ENCODE measurements at regions not wholly inside any gene's neighbourhood (a gene's known extent, or its start where the extent isn't known, plus 50 kb on each side); places are given as distances from the start of the nearest gene placed in this dataset.
"Not testable (repeated sequence)": the region's sequence is repeated elsewhere in the genome, so short reads cannot be mapped to it uniquely, and the experiment has no call there.

- no peak for DNase-seq
Observed at GRCh38 chr7:32680259-32681173, 185.2 kb downstream of the AVL9 start.

- no peak for DNase-seq
Observed at GRCh38 chr7:32679192-32679591, 183.9 kb downstream of the AVL9 start.

GRCh38 chr7:32677593-32677992, 182.3 kb downstream of the AVL9 start:
- DNase-seq: no peak

- DNase-seq: no peak
Observed at GRCh38 chr7:32676249-32676941, 181.1 kb downstream of the AVL9 start.

DNA sequence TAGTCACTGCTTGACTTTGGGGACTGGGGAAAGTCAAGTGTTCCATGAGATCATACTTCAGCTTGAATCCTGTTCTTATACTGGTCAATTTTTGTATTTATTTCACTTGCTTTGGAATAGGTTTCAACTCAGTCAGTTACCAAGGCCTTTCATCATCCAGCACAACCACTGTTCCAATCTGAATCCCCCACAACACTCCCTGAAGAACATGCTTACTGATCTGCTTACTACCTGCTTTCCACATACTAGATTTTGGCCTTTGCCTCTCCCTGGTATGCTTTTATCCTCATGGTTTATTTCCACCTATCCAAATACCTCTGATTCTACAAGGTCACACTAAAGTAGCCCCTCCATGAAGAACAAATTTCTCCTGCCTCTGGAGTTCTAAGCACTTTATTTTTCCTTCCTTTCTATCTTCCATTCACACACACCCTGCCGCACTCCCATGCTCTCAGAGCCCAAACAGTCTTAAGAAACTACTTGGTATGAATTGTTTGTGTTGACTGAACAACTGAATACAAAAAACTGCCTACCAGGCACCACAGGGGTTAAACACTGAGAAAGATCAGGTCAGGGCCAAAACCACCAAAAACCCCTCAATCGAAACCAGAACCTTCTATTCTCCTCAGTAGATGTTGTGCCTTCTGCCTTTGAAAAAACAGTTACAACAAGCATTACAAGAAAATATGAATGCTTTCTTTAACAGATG, 178.1 kb downstream of the AVL9 start:
- DNase-seq: no peak

GRCh38 chr7:32670110-32671025, 175.1 kb downstream of the AVL9 start:
- no peak for DNase-seq

DNA sequence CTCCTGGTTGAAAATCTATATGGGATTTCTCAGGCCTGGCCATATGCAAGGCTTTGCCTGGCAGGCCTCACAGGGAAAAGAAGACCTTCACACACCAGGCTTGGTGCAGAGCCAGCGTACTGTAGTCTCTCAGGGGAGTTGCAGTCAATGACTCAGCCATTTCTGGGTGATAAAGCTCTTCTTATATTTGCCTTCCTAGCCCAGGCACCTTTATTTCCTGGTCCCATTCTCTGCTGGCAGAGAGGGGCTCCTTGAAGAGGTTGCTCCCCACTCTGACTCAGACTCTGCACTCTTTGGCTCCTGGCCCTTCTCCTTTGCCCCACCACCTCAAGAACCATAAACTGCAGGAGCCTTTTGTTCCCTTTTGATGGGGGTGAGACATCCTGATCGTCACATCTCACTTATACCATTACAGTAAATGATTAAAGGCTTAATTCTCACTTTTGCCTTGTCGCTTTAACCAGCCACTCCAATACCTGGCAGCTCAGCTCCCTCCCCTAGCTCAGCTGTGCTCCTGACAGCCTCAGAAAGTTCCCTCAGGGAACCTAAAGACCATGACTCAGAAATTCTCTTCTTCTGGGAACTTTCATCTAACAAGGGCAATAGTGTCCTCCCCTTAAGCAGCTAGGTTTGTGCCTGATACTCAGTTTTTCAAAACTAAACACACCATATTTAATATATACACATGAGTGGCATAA, 174.0 kb downstream of the AVL9 start:
- not testable (repeated sequence) for DNase-seq

GRCh38 chr7:32668387-32669097, 173.3 kb downstream of the AVL9 start:
- DNase-seq: not testable (repeated sequence)

- not testable (repeated sequence) for DNase-seq
Observed at GRCh38 chr7:32667586-32667985, 172.3 kb downstream of the AVL9 start.

DNA sequence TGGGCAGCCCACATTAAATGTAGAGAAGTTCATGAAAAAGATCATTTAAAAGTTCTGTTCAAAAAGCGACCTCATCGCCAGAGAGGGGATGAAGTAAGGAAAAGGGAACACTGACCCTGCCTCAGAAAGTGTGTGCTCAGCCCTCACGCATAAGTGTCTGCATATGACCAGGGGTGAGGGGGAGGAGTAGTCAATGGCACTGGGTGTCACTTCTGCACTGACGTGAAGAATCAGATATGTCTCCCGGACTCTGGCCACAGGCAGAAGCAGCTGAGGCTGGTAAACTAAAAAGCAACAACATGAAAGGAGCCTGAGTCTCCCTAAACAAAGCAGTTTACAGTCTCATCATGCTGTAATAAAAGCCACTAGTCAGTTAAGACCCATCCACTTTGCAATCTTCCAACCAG, 168.5 kb downstream of the AVL9 start:
- not testable (repeated sequence) for DNase-seq

DNA sequence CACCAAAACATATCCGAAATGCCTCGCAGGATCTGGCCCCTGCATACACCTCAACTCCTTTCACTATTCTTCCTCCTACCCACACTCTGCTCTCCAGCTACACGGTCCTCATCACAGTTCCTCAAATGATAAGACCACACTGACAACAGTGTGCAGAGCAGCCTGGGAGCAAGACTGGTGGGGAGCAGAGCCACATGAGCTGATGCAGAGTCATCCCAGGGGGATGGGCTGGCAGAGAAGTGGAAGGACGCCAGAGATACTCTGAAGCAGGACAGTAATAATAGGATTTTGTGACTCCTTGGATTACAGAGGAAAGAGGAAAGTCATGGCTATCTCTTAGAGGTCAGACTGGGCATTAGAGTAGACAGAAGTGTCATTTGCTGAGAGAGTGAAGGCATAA, 167.2 kb downstream of the AVL9 start:
- not testable (repeated sequence) for DNase-seq

GRCh38 chr7:32661929-32662328, 166.6 kb downstream of the AVL9 start:
- no peak for DNase-seq

- DNase-seq: no peak
Observed at GRCh38 chr7:32661501-32661900, 166.2 kb downstream of the AVL9 start.

DNA sequence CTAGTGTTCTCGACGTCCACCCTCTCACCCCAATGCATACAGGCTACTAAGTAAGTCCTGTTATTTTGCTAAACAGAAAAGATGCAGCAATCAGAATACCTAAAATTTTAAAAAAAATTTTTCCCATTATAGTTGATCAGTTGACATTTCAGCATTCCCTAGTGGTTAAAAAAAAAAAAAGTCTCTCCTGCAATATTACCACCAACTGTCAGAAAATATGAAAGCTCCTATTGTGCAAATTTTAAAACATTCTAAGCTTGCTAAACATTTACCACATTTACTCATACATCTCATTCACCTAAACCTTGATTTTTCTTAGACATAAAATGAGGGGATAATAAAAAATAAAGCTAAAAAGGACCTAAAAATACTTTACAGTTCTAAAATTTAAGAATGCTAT, 165.6 kb downstream of the AVL9 start:
- no peak for DNase-seq

- DNase-seq: no peak
Observed at GRCh38 chr7:32659853-32660252, 164.6 kb downstream of the AVL9 start.

- DNase-seq: no peak
Observed at GRCh38 chr7:32658467-32658869, 163.2 kb downstream of the AVL9 start.

DNA sequence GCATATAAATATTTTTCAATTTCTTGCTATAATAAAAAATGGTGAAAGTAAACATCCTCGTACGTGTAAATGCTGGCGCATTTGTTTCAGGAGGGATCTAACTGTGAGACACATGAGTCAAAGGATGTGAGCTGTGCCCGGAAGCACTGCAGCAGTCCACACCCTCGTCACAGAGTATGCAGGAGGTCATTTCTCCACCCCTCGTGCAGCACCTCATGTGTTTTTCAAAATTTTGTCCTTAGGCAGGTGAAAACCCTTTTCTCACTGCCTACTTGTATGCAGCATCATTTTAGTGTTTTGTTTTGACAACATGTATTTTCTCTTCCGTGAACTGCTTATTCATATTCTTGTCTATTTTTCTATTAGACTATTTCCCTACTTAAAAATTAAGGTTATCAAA, 162.7 kb downstream of the AVL9 start:
- DNase-seq: no peak

DNA sequence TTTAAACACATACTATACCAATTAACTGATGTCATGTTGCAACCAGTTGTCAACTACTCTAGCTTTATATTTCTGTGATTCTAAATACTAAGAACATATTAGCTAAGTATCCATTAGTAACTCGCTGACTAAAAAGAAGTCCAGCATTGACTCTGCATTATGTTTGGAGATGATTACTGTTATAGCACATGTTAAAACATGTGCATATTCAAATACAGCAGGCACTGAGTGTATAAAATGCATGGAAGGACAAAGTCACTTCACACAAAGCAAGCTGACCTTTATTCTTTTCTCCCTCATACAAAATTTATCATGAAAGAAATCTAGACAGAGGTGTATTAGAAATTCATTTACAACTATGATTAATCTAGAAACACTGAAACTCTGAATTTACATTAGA, 159.3 kb downstream of the AVL9 start:
- not testable (repeated sequence) for DNase-seq

DNA sequence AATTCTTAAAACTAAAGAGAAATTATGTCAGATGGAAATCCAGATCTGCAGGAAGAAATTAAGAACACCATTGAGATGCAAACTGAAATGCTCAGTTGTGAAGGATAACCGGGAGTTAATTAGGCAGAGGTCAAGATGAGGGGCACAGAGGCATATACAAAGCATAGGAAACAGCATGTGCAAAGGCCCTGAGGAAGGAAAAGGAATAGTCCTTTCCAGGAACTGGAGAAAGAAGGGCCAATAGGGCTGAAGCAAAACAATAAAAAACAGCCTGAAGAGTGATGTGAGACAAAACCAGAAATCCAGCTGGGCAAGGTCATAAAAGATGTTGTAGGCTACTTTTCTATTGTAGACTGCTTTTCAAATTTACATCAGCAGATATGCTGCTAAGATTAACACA, 155.1 kb downstream of the AVL9 start:
- DNase-seq: not testable (repeated sequence)

GRCh38 chr7:32648408-32649156, 153.3 kb downstream of the AVL9 start:
- no peak for DNase-seq
